ENCODE measurements at regions not wholly inside any gene's neighbourhood (a gene's known extent, or its start where the extent isn't known, plus 50 kb on each side); places are given as distances from the start of the nearest gene placed in this dataset.

GRCh38 chr22:49190816-49191505 lies 636.7 kb downstream of the BRD1 start:
- TF ChIP-seq CTCF (IDR thresholded peaks at IDR 0.05; ENCODE audit: low read length): no peak
- no peak for TF ChIP-seq EZH2 (optimal IDR thresholded peaks at IDR 0.05; ENCODE audit: low read depth, low read length)

Data from MM.1S (cell line).